Ishikawa (cell line): ENCODE measurements at regions not wholly inside any gene's neighbourhood (a gene's known extent, or its start where the extent isn't known, plus 50 kb on each side); places are given as distances from the start of the nearest gene placed in this dataset.

Source experiments
- NFIC ChIP-seq: IDR thresholded peaks from 2 replicates; pipeline ENCODE4 v1.6.1; 2012
- RAD21 ChIP-seq: IDR thresholded peaks from 2 replicates; pipeline ENCODE4 v1.6.1; 2012; ENCODE audit warnings: low read depth
- YY1 ChIP-seq: IDR thresholded peaks from 2 replicates; pipeline ENCODE4 v1.6.1; 2012; ENCODE audit warnings: low read depth
- ZBTB7A ChIP-seq: IDR thresholded peaks from 2 replicates; pipeline ENCODE4 v1.6.1; 2012; ENCODE audit warnings: low read depth
- TF ChIP-seq, protein P1 (sequence below): IDR thresholded peaks from 2 replicates; pipeline ENCODE4 v1.6.1; 2012
- TF ChIP-seq, protein P2 (sequence below): IDR thresholded peaks from 2 replicates; pipeline ENCODE4 v1.6.1; 2012; ENCODE audit warnings: low read depth, mild to moderate bottlenecking

DNA sequence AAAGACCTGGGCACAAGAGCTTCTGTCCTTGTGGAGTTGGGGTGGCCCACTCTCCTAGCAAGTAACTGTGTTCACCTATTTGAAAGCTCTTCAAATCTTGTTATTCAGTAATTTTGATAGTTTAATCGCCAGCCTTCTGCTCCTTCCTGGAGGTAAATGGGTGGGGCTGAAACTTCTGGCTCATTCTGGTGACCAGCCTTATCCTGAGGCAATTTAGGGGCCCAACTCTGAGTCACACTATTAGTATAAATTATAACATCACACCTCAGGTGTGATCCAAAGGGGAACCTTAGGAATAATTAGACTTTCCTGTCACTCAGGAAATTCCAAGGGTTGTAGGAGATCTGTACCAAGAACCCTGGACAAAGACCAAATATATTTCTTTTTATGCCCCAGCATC, 255.8 kb upstream of the RGPD4 start:
- TF ChIP-seq RAD21 (no peak), ZBTB7A (no peak), YY1 (no peak), NFIC (no peak)
- TF ChIP-seq, protein P1, sequence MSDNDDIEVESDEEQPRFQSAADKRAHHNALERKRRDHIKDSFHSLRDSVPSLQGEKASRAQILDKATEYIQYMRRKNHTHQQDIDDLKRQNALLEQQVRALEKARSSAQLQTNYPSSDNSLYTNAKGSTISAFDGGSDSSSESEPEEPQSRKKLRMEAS = no peak
- TF ChIP-seq, protein P2, sequence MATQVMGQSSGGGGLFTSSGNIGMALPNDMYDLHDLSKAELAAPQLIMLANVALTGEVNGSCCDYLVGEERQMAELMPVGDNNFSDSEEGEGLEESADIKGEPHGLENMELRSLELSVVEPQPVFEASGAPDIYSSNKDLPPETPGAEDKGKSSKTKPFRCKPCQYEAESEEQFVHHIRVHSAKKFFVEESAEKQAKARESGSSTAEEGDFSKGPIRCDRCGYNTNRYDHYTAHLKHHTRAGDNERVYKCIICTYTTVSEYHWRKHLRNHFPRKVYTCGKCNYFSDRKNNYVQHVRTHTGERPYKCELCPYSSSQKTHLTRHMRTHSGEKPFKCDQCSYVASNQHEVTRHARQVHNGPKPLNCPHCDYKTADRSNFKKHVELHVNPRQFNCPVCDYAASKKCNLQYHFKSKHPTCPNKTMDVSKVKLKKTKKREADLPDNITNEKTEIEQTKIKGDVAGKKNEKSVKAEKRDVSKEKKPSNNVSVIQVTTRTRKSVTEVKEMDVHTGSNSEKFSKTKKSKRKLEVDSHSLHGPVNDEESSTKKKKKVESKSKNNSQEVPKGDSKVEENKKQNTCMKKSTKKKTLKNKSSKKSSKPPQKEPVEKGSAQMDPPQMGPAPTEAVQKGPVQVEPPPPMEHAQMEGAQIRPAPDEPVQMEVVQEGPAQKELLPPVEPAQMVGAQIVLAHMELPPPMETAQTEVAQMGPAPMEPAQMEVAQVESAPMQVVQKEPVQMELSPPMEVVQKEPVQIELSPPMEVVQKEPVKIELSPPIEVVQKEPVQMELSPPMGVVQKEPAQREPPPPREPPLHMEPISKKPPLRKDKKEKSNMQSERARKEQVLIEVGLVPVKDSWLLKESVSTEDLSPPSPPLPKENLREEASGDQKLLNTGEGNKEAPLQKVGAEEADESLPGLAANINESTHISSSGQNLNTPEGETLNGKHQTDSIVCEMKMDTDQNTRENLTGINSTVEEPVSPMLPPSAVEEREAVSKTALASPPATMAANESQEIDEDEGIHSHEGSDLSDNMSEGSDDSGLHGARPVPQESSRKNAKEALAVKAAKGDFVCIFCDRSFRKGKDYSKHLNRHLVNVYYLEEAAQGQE = no peak
